ENCODE measurements at regions not wholly inside any gene's neighbourhood (a gene's known extent, or its start where the extent isn't known, plus 50 kb on each side); places are given as distances from the start of the nearest gene placed in this dataset.

DNA sequence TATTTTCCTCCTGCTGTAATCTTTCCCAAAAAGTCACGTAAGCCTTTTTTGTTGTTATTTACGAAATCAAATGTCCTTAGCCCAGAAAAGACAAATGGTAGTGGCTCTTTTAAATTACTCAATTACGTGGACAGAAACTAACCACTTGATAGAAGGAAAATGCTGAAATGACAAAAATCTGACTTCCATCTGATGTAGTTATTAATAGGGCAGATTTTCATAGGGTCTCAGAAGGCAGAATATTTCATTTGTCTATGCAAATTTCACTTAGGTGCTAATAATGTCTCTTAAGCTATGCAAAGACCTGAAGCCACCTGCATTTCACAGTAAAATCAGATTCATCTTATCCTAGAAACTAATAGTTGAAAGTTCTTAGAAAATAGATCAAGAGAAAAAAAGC, 295.7 kb downstream of the TMA16 start:
- TF ChIP-seq, protein P1, sequence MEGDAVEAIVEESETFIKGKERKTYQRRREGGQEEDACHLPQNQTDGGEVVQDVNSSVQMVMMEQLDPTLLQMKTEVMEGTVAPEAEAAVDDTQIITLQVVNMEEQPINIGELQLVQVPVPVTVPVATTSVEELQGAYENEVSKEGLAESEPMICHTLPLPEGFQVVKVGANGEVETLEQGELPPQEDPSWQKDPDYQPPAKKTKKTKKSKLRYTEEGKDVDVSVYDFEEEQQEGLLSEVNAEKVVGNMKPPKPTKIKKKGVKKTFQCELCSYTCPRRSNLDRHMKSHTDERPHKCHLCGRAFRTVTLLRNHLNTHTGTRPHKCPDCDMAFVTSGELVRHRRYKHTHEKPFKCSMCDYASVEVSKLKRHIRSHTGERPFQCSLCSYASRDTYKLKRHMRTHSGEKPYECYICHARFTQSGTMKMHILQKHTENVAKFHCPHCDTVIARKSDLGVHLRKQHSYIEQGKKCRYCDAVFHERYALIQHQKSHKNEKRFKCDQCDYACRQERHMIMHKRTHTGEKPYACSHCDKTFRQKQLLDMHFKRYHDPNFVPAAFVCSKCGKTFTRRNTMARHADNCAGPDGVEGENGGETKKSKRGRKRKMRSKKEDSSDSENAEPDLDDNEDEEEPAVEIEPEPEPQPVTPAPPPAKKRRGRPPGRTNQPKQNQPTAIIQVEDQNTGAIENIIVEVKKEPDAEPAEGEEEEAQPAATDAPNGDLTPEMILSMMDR (IDR thresholded peaks at IDR 0.05): no peak
- no peak for TF ChIP-seq POLR2A (IDR thresholded peaks at IDR 0.05)
